ENCODE measurements at regions not wholly inside any gene's neighbourhood (a gene's known extent, or its start where the extent isn't known, plus 50 kb on each side); places are given as distances from the start of the nearest gene placed in this dataset.
A peak's percentile ranks its signal among the peaks of the same experiment; 100 is the strongest.
"Not testable (repeated sequence)": the region's sequence is repeated elsewhere in the genome, so short reads cannot be mapped to it uniquely, and the experiment has no call there.

GRCh38 chr13:90945146-90945545 is 402.3 kb upstream of the MIR17HG start:
- under 1% methylated on average over 3 of the region's 3 CpGs for WGBS (ENCODE audit: insufficient coverage, low coverage, missing lambda C conversion rate)
- H4K20me1 ChIP-seq (replicated peaks; ENCODE audit: control insufficient read depth, insufficient read depth, low read length); FAIRE-seq; H3K27me3 ChIP-seq (ENCODE audit: control insufficient read depth in 2 of 2, insufficient read depth in 2 of 2, low read length in 2 of 2); H3K4me2 ChIP-seq (ENCODE audit: insufficient read depth, low read length); intact Hi-C loops (cut with micrococcal nuclease); in situ Hi-C loops (cut with MboI); H3K9me3 ChIP-seq (replicated peaks; ENCODE audit: control insufficient read depth, insufficient read depth, low read depth, low read length); H3K9ac ChIP-seq (ENCODE audit: insufficient read depth in 1 of 2, low read depth in 2 of 2, low read length in 2 of 2); H3K36me3 ChIP-seq (ENCODE audit: control insufficient read depth, insufficient read depth, low read length); H2AFZ ChIP-seq (ENCODE audit: low read depth, low read length); H3K9me1 ChIP-seq (ENCODE audit: control insufficient read depth, insufficient read depth, low read length); H3K4me1 ChIP-seq (replicated peaks in 1 of 2; ENCODE audit: control insufficient read depth in 2 of 2, insufficient read depth in 2 of 2, low read length in 2 of 2); H3K79me2 ChIP-seq (ENCODE audit: control insufficient read depth, insufficient read depth, low read length); CTCF ChIA-PET (ENCODE audit: low intra/inter-chr PET ratio); H3K27ac ChIP-seq (ENCODE audit: extremely low read depth, low read depth, low read length); H3K4me3 ChIP-seq; ATAC-seq; POLR2A ChIA-PET; BruUV-seq (replicated peaks); DNase-seq (ENCODE audit: extremely low read depth in 1 of 4, low spot score in 3 of 4): not testable (repeated sequence)
- peak; percentile 98 for TF ChIP-seq TFAM (CRISPR knock-in tag; conservative IDR thresholded peaks at IDR 0.05)

DNA sequence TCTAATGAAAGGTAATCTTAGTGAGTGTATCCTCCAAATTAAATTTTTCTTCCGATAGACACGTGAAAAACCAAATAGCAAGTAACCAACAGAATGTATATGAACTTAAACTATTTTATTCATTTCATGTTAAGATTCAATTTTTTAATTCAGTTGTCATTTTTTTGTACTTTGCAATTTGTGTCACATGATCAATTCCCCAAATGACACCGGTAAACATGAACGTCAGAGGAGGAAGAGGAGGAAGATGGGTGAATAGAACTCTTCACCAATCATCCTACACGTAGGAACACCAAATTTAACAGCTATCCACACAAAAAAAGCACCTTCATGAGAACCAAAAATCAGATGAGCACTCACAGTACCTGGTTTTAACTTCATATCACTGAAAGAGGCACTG is 401.4 kb upstream of the MIR17HG start:
- intact Hi-C loops (cut with micrococcal nuclease); H2AFZ ChIP-seq (ENCODE audit: low read depth, low read length); DNase-seq (ENCODE audit: extremely low read depth in 1 of 4, low spot score in 3 of 4); POLR2A ChIA-PET; CTCF ChIA-PET (ENCODE audit: low intra/inter-chr PET ratio); ATAC-seq; H3K9ac ChIP-seq (ENCODE audit: insufficient read depth in 1 of 2, low read depth in 2 of 2, low read length in 2 of 2); H3K27ac ChIP-seq (ENCODE audit: extremely low read depth, low read depth, low read length); BruUV-seq (replicated peaks); H3K4me2 ChIP-seq (ENCODE audit: insufficient read depth, low read length); H3K9me1 ChIP-seq (ENCODE audit: control insufficient read depth, insufficient read depth, low read length); H3K9me3 ChIP-seq (replicated peaks; ENCODE audit: control insufficient read depth, insufficient read depth, low read depth, low read length); FAIRE-seq; H3K4me1 ChIP-seq (replicated peaks in 1 of 2; ENCODE audit: control insufficient read depth in 2 of 2, insufficient read depth in 2 of 2, low read length in 2 of 2); H3K36me3 ChIP-seq (ENCODE audit: control insufficient read depth, insufficient read depth, low read length); H3K27me3 ChIP-seq (ENCODE audit: control insufficient read depth in 2 of 2, insufficient read depth in 2 of 2, low read length in 2 of 2); H4K20me1 ChIP-seq (replicated peaks; ENCODE audit: control insufficient read depth, insufficient read depth, low read length); H3K79me2 ChIP-seq (ENCODE audit: control insufficient read depth, insufficient read depth, low read length); H3K4me3 ChIP-seq; in situ Hi-C loops (cut with MboI): not testable (repeated sequence)
- peak; percentile 96 for TF ChIP-seq TFE3 (CRISPR knock-in tag; IDR thresholded peaks at IDR 0.05)
- TF ChIP-seq, protein P1, sequence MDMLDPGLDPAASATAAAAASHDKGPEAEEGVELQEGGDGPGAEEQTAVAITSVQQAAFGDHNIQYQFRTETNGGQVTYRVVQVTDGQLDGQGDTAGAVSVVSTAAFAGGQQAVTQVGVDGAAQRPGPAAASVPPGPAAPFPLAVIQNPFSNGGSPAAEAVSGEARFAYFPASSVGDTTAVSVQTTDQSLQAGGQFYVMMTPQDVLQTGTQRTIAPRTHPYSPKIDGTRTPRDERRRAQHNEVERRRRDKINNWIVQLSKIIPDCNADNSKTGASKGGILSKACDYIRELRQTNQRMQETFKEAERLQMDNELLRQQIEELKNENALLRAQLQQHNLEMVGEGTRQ (CRISPR knock-in tag; IDR thresholded peaks at IDR 0.05), result 0 out of 2 replicates have a peak, but pooled peaks have one; percentile 3
- TF ChIP-seq CREB5 (CRISPR knock-in tag; IDR thresholded peaks at IDR 0.05), result 0 out of 2 replicates have a peak, but pooled peaks have one; percentile 39
- WGBS (ENCODE audit: insufficient coverage, low coverage, missing lambda C conversion rate), result under 1% methylated on average over 5 of the region's 5 CpGs

Data from K562 (cell line).